Left kidney (tissue), 1 donor: ENCODE measurements at regions not wholly inside any gene's neighbourhood (a gene's known extent, or its start where the extent isn't known, plus 50 kb on each side); places are given as distances from the start of the nearest gene placed in this dataset.

Experiments
- DNase-seq: peaks from one replicate; pipeline ENCODE4 v3.0.0-alpha.2; 2013

- no peak for DNase-seq
These were observed 225.6 kb downstream of the AHR start for GRCh38 chr7:17523813-17524739.

- no peak for DNase-seq
These were observed 226.3 kb downstream of the AHR start for GRCh38 chr7:17524746-17525145.

- no peak for DNase-seq
These were observed 228.2 kb downstream of the AHR start for GRCh38 chr7:17526621-17527020.

- DNase-seq, result no peak
These were observed 230.2 kb downstream of the AHR start for GRCh38 chr7:17528636-17529035.

- no peak for DNase-seq
These were observed 231.8 kb downstream of the AHR start for GRCh38 chr7:17530244-17530643.

GRCh38 chr7:17530741-17531421 lies 232.4 kb downstream of the AHR start:
- DNase-seq, result no peak

GRCh38 chr7:17532861-17533404 lies 234.5 kb downstream of the AHR start:
- no peak for DNase-seq

- no peak for DNase-seq
These were observed 235.9 kb downstream of the AHR start for GRCh38 chr7:17534348-17534747.

GRCh38 chr7:17535776-17536175 lies 237.3 kb downstream of the AHR start:
- DNase-seq, result no peak

GRCh38 chr7:17544401-17544800 lies 245.9 kb downstream of the AHR start:
- DNase-seq, result no peak

- no peak for DNase-seq
These were observed 246.9 kb downstream of the AHR start for GRCh38 chr7:17545348-17545747.

- no peak for DNase-seq
These were observed 247.7 kb downstream of the AHR start for GRCh38 chr7:17546189-17546588.

GRCh38 chr7:17546592-17546991 lies 248.1 kb downstream of the AHR start:
- no peak for DNase-seq

- DNase-seq, result no peak
These were observed 249.7 kb downstream of the AHR start for GRCh38 chr7:17548014-17548653.

GRCh38 chr7:17549406-17549805 lies 251.0 kb downstream of the AHR start:
- no peak for DNase-seq

GRCh38 chr7:17552373-17552772 lies 253.9 kb downstream of the AHR start:
- no peak for DNase-seq

GRCh38 chr7:17552952-17553351 lies 254.5 kb downstream of the AHR start:
- DNase-seq, result no peak

GRCh38 chr7:17554341-17555015 lies 256.0 kb downstream of the AHR start:
- DNase-seq, result no peak

GRCh38 chr7:17556247-17556956 lies 257.9 kb downstream of the AHR start:
- no peak for DNase-seq

GRCh38 chr7:17557251-17557671 lies 258.8 kb downstream of the AHR start:
- no peak for DNase-seq

- DNase-seq, result no peak
These were observed 259.7 kb downstream of the AHR start for GRCh38 chr7:17558135-17558534.
